ENCODE measurements at regions not wholly inside any gene's neighbourhood (a gene's known extent, or its start where the extent isn't known, plus 50 kb on each side); places are given as distances from the start of the nearest gene placed in this dataset.

- TF ChIP-seq CTCF (IDR thresholded peaks at IDR 0.05; ENCODE audit: extremely low read depth in 1 of 2, insufficient read depth in 1 of 2, low read depth in 1 of 2, low read length in 2 of 2) (no peak), GATA2 (IDR thresholded peaks at IDR 0.05; ENCODE audit: insufficient read depth, insufficient read length, low read depth, low read length) (no peak), POLR2AphosphoS5 (IDR thresholded peaks at IDR 0.05; ENCODE audit: insufficient read depth, low read depth, low read length) (no peak)
These were observed 138.3 kb downstream of the MEX3B start for GRCh38 chr15:81907521-81907920.
